HEK293T (cell line): ENCODE measurements at regions not wholly inside any gene's neighbourhood (a gene's known extent, or its start where the extent isn't known, plus 50 kb on each side); places are given as distances from the start of the nearest gene placed in this dataset.

Experiments used
- CTCF ChIA-PET: fragments of 350-600 bp; formaldehyde crosslinking; extraction: SDS; loops from one replicate; lab custom pipeline; 2021; ENCODE audit warnings: antibody characterized with exemption, inconsistent platforms; lab: Yijun Ruan, JAX
- POLR2A ChIA-PET: fragments of 350-600 bp; formaldehyde crosslinking; extraction: SDS; loops from one replicate; lab custom pipeline; 2020; ENCODE audit warnings: antibody characterized with exemption, inconsistent platforms; lab: Yijun Ruan, JAX
- DNase-seq: peaks from one replicate; pipeline ENCODE4 v3.0.0; 2012; ENCODE audit warnings: mixed read lengths; ENCODE audit errors: extremely low spot score
- ARNT ChIP-seq: fragments of 450-650 bp; IDR thresholded peaks from 2 replicates; pipeline ENCODE4 v1.6.1; 2017; ENCODE audit warnings: mild to moderate bottlenecking
- BHLHE40 ChIP-seq: fragments of 450-650 bp; IDR thresholded peaks from 2 replicates; pipeline ENCODE4 v1.6.1; 2016; ENCODE audit warnings: mild to moderate bottlenecking, moderate library complexity, borderline replicate concordance
- CTBP1 ChIP-seq: fragments of 450-650 bp; IDR thresholded peaks from 2 replicates; pipeline ENCODE4 v1.6.1; 2016; ENCODE audit warnings: borderline replicate concordance
- ELF4 ChIP-seq: fragments of 450-650 bp; IDR thresholded peaks from 2 replicates; pipeline ENCODE4 v1.6.1; 2017; ENCODE audit warnings: antibody characterized with exemption
- FOXA1 ChIP-seq: fragments of 450-650 bp; IDR thresholded peaks from 2 replicates; pipeline ENCODE4 v1.6.1; 2016; ENCODE audit warnings: mild to moderate bottlenecking
- FOXK2 ChIP-seq: fragments of 450-650 bp; IDR thresholded peaks from 2 replicates; pipeline ENCODE4 v1.6.1; 2016; ENCODE audit warnings: mild to moderate bottlenecking
- FOXM1 ChIP-seq: fragments of 450-650 bp; IDR thresholded peaks from 2 replicates; pipeline ENCODE4 v1.6.1; 2017; ENCODE audit warnings: mild to moderate bottlenecking, borderline replicate concordance
- HDGF ChIP-seq: fragments of 450-650 bp; IDR thresholded peaks from 2 replicates; pipeline ENCODE4 v1.6.1; 2017; ENCODE audit warnings: antibody characterized with exemption, borderline replicate concordance
- L3MBTL2 ChIP-seq: fragments of 450-650 bp; conservative IDR thresholded peaks from 2 replicates; pipeline ENCODE4 v1.6.1; 2016; ENCODE audit warnings: mild to moderate bottlenecking
- LEF1 ChIP-seq: fragments of 450-650 bp; IDR thresholded peaks from 2 replicates; pipeline ENCODE4 v1.6.1; 2017; ENCODE audit warnings: mild to moderate bottlenecking, borderline replicate concordance
- NFRKB ChIP-seq: fragments of 450-650 bp; IDR thresholded peaks from 2 replicates; pipeline ENCODE4 v1.6.1; 2016; ENCODE audit warnings: mild to moderate bottlenecking, moderate library complexity
- SP1 ChIP-seq: fragments of 450-650 bp; IDR thresholded peaks from 2 replicates; pipeline ENCODE4 v1.6.1; 2017
- SUZ12 ChIP-seq: fragments of 450-650 bp; IDR thresholded peaks from 2 replicates; pipeline ENCODE4 v1.6.1; 2016; ENCODE audit warnings: mild to moderate bottlenecking
- TARDBP ChIP-seq: fragments of 450-650 bp; IDR thresholded peaks from 2 replicates; pipeline ENCODE4 v1.6.1; 2016
- ZNF384 ChIP-seq: fragments of 450-650 bp; IDR thresholded peaks from 2 replicates; pipeline ENCODE4 v1.6.1; 2016
- TF ChIP-seq, protein P1 (sequence below): fragments of 450-650 bp; IDR thresholded peaks from 2 replicates; pipeline ENCODE4 v1.6.1; 2016

DNA sequence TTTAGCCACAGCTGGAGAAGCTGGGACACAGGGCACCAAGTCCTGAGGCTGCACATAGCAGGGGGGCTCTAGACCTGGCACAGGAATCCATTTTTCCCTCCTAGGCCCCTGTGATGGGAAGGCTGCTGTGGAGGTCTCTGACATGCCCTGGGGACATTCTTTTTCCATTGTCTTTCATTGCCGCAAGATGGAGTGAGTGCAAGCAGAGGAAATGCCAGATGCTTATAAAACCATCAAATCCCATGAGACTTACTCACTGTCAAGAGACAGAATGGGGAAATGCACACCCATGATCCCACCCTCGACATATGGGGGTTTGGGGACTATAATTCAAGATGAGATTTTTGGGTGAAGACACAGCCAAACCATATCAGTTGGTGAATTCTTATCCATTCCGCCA, 94.7 kb upstream of the FERD3L start:
- ChIA-PET POLR2A (no interaction called here), CTCF (no interaction called here)
- DNase-seq, result no peak
- TF ChIP-seq LEF1 (no peak), SUZ12 (no peak), SP1 (no peak), FOXM1 (no peak), FOXA1 (no peak), ARNT (no peak), CTBP1 (no peak), NFRKB (no peak), HDGF (no peak), TARDBP (no peak)
- TF ChIP-seq, protein P1, sequence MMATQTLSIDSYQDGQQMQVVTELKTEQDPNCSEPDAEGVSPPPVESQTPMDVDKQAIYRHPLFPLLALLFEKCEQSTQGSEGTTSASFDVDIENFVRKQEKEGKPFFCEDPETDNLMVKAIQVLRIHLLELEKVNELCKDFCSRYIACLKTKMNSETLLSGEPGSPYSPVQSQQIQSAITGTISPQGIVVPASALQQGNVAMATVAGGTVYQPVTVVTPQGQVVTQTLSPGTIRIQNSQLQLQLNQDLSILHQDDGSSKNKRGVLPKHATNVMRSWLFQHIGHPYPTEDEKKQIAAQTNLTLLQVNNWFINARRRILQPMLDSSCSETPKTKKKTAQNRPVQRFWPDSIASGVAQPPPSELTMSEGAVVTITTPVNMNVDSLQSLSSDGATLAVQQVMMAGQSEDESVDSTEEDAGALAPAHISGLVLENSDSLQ, result no peak

DNA sequence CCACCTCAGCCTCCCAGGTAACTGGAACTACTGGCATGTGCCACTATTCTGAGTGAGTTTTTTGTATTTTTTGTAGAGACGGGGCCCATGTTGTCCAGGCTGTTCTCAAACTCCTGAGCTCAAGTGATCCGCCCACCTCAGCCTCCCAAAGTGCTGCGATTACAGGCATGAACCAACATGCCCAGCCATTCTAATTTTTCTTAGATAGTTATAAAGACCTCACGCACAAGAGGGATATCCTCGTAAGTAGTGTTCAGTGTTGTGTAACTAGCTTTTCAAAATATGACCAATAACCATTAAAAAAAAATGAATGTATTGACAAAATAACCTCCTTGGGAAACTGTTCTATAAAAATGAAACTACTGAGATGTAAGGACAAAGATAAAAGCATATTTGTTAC, 90.5 kb upstream of the FERD3L start:
- ChIA-PET POLR2A (no interaction called here), CTCF (no interaction called here)
- DNase-seq, result no peak
- TF ChIP-seq ZNF384 (no peak), SP1 (no peak), LEF1 (no peak), TARDBP (no peak), FOXK2 (no peak), ARNT (no peak), CTBP1 (no peak), NFRKB (no peak), ELF4 (no peak), SUZ12 (no peak), L3MBTL2 (no peak)

DNA sequence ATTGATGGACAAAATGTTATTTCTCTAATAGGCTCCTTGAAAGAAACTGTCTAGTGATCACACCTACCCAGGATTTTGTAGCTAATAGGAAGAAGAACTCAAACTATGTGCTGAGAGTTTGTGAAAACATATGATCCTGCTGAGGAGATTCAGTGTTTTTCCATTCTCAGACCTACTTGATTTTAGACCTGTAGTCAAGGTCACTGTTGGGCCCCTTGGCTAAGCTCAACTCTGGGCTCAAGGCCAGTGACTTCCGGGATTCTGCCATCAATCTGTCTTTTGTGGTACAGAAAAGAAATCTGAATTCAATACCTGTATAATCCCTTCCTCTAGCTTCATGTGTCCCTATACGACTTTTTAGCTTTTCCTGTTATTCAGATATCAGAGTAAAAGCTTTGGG, 79.7 kb upstream of the FERD3L start:
- ChIA-PET POLR2A (no interaction called here), CTCF (interaction anchor here (0.6 kb wide), 1 partner anchor 80 kb away, joined by 4 read pairs; no protein-coding TSS in a partner anchor)
- no peak for DNase-seq
- no peak for TF ChIP-seq HDGF
- no peak for TF ChIP-seq ARNT
- no peak for TF ChIP-seq FOXM1
- no peak for TF ChIP-seq ELF4
- TF ChIP-seq SP1, result no peak
- no peak for TF ChIP-seq ZNF384
- no peak for TF ChIP-seq LEF1
- TF ChIP-seq BHLHE40, result no peak
- TF ChIP-seq NFRKB, result no peak

DNA sequence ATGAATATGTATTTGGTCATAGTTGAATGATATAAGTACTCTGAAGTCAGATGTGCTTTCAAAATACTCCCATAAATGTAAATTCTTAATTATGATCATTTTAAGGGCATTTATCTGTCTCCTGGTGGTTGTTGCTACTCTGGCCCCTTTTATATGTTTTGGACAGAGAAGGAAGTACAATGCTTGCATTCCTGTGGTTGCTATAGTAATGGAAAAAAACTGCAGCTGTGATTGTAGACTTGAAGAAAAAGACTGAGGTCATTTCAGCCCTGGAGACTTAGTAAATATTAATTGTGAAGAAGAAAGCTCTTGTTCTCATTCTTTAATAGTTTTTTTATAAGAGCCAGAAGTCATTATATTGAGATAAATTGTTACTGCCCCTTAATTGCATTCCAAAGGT, 70.2 kb upstream of the FERD3L start:
- ChIA-PET CTCF (no interaction called here), POLR2A (no interaction called here)
- no peak for DNase-seq
- no peak for TF ChIP-seq HDGF
- no peak for TF ChIP-seq NFRKB
- TF ChIP-seq FOXA1, result no peak
- TF ChIP-seq BHLHE40, result no peak
- TF ChIP-seq L3MBTL2, result no peak
- no peak for TF ChIP-seq ZNF384
- TF ChIP-seq SUZ12, result no peak
- no peak for TF ChIP-seq LEF1
- no peak for TF ChIP-seq CTBP1
- TF ChIP-seq, protein P1, result no peak
- TF ChIP-seq ARNT, result no peak
- no peak for TF ChIP-seq FOXM1
- no peak for TF ChIP-seq TARDBP
- TF ChIP-seq SP1, result no peak
- TF ChIP-seq FOXK2, result no peak
- no peak for TF ChIP-seq ELF4

DNA sequence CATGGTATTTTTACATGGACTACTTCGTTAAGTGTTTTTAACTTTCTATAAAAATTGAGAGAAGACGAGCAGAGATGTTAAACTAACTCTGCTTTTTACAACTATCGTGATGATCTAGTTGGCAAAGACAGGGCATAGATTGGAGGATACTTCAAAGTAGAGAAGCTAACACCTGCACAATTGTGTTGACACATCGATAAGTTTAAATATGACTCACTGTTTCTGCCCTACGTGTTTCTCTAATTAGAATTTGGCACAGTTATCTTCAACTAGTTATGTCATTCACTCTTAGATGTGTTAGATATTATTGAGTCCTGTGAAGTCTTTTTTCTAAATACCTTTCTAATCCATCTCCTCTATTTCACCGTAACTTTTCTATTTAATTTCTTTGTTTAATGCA, 68.5 kb upstream of the FERD3L start:
- DNase-seq, result no peak
- ChIA-PET CTCF (no interaction called here), POLR2A (no interaction called here)
- TF ChIP-seq NFRKB (no peak), SUZ12 (no peak), HDGF (no peak), ZNF384 (no peak)
- TF ChIP-seq, protein P1, result no peak

DNA sequence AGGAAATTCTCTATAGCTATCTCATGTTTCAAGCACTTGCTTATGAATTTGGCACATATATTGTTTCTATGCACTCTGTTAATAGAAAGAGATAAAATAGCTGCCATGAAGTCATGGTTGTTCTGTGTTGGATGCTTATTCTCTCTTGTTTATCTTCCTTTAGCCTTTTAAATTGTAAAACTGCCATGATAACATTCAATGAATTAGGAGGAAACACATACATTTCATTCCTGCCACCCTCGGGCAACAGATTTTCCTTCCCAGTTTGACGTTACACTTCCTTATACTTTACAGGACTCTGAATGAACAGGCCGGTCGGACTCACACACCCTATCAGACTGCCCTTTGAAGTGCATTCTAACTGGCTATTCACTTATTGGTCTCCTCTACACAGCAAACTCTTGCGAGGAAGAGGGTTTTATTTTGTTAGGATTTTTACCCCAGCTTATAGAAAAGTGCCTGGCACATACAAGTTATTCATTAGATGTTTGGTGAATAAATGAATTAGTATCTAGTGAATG, 65.7 kb upstream of the FERD3L start:
- CTCF ChIA-PET, result no interaction called here
- no peak for DNase-seq
- POLR2A ChIA-PET, result no interaction called here
- TF ChIP-seq FOXK2, result no peak
- no peak for TF ChIP-seq LEF1
- no peak for TF ChIP-seq ZNF384
- TF ChIP-seq FOXM1, result no peak
- no peak for TF ChIP-seq ELF4
- no peak for TF ChIP-seq FOXA1
- TF ChIP-seq SUZ12, result no peak
- TF ChIP-seq ARNT, result no peak
- TF ChIP-seq L3MBTL2, result no peak
